C4-2B (cell line): ENCODE measurements at regions not wholly inside any gene's neighbourhood (a gene's known extent, or its start where the extent isn't known, plus 50 kb on each side); places are given as distances from the start of the nearest gene placed in this dataset.

Experiments
- ZFX ChIP-seq: fragments of 450-650 bp; IDR thresholded peaks from 2 replicates; pipeline ENCODE4 v1.6.1; 2017
- TF ChIP-seq, protein P1 (sequence below): fragments of 450-650 bp; conservative IDR thresholded peaks from 2 replicates; pipeline ENCODE4 v1.5.1; 2017; ENCODE audit warnings: mild to moderate bottlenecking

DNA sequence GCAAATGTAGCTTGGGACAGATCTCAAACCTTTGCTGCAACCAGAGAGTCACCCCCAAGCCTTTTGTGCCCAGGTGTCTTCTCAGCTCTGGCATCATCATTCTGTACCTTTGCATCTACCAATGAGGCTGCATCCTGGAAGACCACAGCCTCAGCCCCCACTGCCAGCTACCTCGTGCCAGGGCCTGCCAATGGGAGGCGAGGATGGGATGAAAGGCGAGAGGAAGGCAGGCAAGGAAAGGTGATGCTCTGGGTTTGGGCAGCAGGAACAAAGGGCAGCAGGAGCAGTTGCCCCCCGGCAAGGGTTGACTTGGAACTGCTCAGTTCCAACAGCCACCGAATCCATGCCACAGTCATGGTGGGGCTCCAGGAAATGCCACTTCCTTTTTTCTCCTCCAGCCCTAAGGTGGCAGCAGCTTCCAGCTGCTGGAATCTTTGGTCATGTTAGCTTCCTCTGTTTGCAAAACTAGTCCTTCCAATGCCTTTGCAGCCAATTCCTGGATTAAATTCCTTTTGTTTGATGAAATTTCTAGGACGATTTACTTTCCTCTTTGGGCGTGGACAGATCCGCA is 651.6 kb downstream of the NPHP4 start:
- TF ChIP-seq, protein P1, sequence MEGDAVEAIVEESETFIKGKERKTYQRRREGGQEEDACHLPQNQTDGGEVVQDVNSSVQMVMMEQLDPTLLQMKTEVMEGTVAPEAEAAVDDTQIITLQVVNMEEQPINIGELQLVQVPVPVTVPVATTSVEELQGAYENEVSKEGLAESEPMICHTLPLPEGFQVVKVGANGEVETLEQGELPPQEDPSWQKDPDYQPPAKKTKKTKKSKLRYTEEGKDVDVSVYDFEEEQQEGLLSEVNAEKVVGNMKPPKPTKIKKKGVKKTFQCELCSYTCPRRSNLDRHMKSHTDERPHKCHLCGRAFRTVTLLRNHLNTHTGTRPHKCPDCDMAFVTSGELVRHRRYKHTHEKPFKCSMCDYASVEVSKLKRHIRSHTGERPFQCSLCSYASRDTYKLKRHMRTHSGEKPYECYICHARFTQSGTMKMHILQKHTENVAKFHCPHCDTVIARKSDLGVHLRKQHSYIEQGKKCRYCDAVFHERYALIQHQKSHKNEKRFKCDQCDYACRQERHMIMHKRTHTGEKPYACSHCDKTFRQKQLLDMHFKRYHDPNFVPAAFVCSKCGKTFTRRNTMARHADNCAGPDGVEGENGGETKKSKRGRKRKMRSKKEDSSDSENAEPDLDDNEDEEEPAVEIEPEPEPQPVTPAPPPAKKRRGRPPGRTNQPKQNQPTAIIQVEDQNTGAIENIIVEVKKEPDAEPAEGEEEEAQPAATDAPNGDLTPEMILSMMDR: no peak
- TF ChIP-seq ZFX: no peak
